AG04449 (cell line): ENCODE measurements at regions not wholly inside any gene's neighbourhood (a gene's known extent, or its start where the extent isn't known, plus 50 kb on each side); places are given as distances from the start of the nearest gene placed in this dataset.

Experiments used
- CTCF ChIA-PET: fragments of 350-600 bp; formaldehyde crosslinking; extraction: SDS; loops from one replicate; lab custom pipeline; 2021; ENCODE audit warnings: antibody characterized with exemption; lab: Yijun Ruan, JAX
- POLR2A ChIA-PET: fragments of 400-600, 350-600 bp; formaldehyde crosslinking; extraction: SDS; loops from one replicate; lab custom pipeline; 2020; ENCODE audit warnings: antibody characterized with exemption, inconsistent platforms; lab: Yijun Ruan, JAX
- DNase-seq: peaks from one replicate; pipeline ENCODE4 v3.0.0-alpha.2; 2010; ENCODE audit warnings: low read depth, low spot score
- H3K4me3 ChIP-seq: 2 replicates; pipeline ENCODE4 v1.5.1; 2011; ENCODE audit warnings: low read depth, mild to moderate bottlenecking, control low read depth, low read length
- TF ChIP-seq, protein P1 (sequence below): IDR thresholded peaks from one replicate; pipeline ENCODE4 v1.5.1; 2011; ENCODE audit warnings: mild to moderate bottlenecking, moderate library complexity, low read length, control low read depth, inconsistent platforms; ENCODE audit not compliant: insufficient read depth; ENCODE audit errors: missing control alignments

DNA sequence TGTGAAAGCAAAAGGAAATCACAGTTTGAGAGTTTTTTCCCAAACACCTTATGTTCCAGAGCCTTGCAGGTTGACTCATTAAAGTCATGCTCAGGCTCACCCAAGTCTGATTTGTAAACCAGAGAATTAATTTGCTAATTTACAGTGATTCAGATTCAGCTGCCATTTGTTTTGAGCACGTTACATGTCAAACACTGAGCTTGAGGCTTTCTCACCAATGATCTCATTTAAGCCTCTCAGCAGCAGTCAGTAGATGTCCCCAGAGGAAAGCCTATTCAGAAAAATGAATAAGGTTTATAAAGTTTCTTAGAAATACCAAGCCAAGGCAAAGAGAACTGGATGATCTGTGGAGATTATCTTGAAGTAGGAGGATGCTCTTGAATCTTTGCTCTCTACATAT, 420.4 kb downstream of the HTR7 start:
- H3K4me3 ChIP-seq = no peak overlapping the region
- TF ChIP-seq, protein P1, sequence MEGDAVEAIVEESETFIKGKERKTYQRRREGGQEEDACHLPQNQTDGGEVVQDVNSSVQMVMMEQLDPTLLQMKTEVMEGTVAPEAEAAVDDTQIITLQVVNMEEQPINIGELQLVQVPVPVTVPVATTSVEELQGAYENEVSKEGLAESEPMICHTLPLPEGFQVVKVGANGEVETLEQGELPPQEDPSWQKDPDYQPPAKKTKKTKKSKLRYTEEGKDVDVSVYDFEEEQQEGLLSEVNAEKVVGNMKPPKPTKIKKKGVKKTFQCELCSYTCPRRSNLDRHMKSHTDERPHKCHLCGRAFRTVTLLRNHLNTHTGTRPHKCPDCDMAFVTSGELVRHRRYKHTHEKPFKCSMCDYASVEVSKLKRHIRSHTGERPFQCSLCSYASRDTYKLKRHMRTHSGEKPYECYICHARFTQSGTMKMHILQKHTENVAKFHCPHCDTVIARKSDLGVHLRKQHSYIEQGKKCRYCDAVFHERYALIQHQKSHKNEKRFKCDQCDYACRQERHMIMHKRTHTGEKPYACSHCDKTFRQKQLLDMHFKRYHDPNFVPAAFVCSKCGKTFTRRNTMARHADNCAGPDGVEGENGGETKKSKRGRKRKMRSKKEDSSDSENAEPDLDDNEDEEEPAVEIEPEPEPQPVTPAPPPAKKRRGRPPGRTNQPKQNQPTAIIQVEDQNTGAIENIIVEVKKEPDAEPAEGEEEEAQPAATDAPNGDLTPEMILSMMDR = no peak
- no peak for DNase-seq
- CTCF ChIA-PET = no interaction called here
- POLR2A ChIA-PET = no interaction called here

DNA sequence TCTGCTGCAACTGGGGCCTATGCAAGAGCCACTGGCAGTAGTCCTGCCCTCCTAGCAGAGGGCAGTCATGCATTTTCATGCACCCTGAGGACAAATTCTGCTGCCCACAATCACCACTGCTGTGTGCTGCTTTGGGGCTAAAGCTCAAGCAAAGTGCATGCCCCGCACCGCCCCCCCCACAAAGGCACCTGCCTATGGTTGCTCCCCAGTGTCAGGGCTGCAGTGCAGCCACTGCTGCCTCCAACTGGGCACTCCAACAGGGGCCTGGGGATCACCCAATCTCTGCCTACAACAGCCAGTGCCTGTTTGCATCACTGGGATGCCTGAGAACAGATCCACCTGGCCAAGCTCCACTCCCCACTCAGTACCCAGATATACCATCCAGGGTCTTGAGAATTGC, 417.0 kb downstream of the HTR7 start:
- POLR2A ChIA-PET = no interaction called here
- CTCF ChIA-PET = no interaction called here

DNA sequence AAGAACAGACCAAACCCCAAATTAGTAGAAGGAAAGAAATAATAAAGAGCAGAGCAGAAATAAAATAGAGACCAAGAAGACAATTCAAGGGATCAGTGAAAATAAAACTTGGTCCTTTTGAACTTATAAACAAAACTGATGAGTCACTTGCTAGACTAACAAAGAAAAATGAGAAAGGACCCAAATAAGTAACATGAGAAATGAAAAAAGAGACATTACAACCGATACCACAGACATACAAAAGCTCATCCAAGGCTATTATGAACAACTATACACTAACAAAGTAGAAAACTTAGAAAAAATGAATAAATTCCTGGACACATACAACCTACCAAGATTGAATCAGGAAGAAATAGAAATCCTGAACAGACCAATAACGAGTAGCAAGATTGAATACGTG, 414.5 kb downstream of the HTR7 start:
- TF ChIP-seq, protein P1 = no peak
- no peak for DNase-seq
- no peak overlapping the region for H3K4me3 ChIP-seq
- POLR2A ChIA-PET = no interaction called here
- CTCF ChIA-PET = no interaction called here

More for the DNA sequence above, 417.0 kb downstream of the HTR7 start:
- DNase-seq = no peak
- TF ChIP-seq, protein P1 = no peak
- no peak overlapping the region for H3K4me3 ChIP-seq

DNA sequence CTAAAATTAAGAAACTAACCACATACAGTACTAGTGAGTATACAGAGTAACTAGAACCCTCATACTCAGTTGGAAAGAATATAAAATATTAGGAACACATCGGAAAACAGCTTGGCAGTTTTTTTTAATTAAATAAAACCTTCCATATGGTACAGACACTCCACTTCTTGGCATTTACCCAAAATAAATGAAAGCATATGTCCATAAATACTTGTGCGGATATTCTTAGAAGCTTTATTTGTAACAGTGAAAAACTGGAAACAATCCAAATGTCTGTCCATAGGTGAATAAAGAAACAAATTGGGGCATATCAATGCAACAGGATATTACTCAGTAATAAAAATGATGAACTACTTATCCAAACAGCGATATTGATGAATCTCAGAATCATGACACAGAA, 410.0 kb downstream of the HTR7 start:
- H3K4me3 ChIP-seq = no peak overlapping the region
- no peak for DNase-seq
- TF ChIP-seq, protein P1 = no peak
- ChIA-PET CTCF (no interaction called here), POLR2A (no interaction called here)

DNA sequence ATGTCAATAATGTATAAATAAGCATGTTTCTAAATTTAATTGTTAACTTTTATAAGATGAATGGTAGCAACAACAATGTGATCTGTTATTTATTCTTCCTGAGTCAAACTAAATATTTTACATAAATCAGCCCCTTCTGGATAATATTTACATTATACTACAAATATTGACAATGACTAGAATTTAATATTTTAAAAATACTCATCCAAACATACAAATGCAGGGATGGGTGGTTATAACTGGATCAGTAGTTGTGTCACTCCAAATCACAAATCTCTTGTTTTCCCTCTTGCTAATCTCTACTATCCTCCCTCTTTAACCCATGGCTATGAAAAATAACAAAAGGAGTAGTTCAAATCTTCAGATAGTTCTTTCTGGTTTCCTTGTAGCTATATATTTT, 407.0 kb downstream of the HTR7 start:
- CTCF ChIA-PET = no interaction called here
- DNase-seq = no peak
- POLR2A ChIA-PET = no interaction called here
- TF ChIP-seq, protein P1 = no peak
- no peak overlapping the region for H3K4me3 ChIP-seq

DNA sequence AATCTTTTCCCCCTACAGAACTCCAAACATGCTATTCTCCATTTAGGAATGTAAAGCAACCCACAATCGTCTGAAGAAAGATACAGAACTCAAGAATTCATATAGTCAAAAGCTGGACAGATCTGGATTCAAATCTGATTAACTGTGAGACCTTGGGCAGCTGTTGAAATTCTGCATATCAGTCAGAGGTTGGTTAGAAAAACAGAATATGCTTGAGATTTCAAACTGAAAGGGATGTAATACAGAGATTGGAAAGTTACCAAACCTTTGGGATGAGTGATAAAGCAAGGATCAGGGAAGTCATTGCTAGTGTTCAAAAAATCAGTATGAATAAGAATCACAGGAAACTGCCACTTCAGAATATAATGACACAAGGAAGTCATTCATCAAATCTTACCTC, 406.6 kb downstream of the HTR7 start:
- POLR2A ChIA-PET = no interaction called here
- CTCF ChIA-PET = no interaction called here
- no peak for DNase-seq
- no peak overlapping the region for H3K4me3 ChIP-seq
- TF ChIP-seq, protein P1 = no peak

DNA sequence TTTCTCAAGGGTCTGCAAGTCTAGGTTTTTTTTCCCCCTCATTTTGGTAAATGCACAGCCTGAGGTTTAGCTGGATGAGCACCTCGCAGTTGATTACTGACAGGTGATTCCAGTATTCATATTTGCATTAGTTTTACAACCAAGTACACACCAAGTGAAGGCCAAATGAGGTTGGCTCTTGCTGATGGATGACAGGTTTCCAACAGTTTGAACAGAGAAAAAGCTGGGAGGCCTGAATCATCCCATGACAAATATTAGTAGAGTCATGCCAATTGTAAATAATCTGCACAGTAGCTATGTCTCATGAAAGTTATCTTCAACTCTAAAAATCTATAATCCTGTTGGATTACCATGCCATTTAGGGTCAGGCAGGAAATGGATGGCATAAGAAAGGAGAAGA, 399.8 kb downstream of the HTR7 start:
- no peak for DNase-seq
- POLR2A ChIA-PET = no interaction called here
- TF ChIP-seq, protein P1 = no peak
- CTCF ChIA-PET = no interaction called here
- no peak overlapping the region for H3K4me3 ChIP-seq
